ENCODE measurements at regions not wholly inside any gene's neighbourhood (a gene's known extent, or its start where the extent isn't known, plus 50 kb on each side); places are given as distances from the start of the nearest gene placed in this dataset. TPM values are rescaled to one million over a fixed set of nuclear protein-coding genes. Genes with fewer than 3 reads are reported as not detected.

- Histone ChIP-seq H2BK120ac (ENCODE audit: low read depth, low read length) (no peak overlapping the region), H3K27me3 (ENCODE audit: control insufficient read depth, insufficient read depth, low read length) (no peaks in the 10 kb centered on the region), H3K14ac (replicated peaks; ENCODE audit: low read depth, low read length) (no peak overlapping the region), H2BK20ac (ENCODE audit: low read depth, low read length) (no peak overlapping the region), H3K9ac (ENCODE audit: low read depth, low read length) (no peak overlapping the region), H3K9me3 (ENCODE audit: control insufficient read depth, insufficient read depth, low read length) (peaks cover 4% of the 10 kb centered on the region; the same call in 1 of the 2 replicates), H3K4me2 (ENCODE audit: low read depth, low read length) (no peak overlapping the region), H3K4me1 (ENCODE audit: control insufficient read depth, insufficient read depth, low read length) (no peaks in the 10 kb centered on the region), H3K79me1 (ENCODE audit: low read depth in 1 of 2, low read length in 2 of 2) (no peaks in the 10 kb centered on the region), H4K91ac (ENCODE audit: insufficient read depth, low read depth, low read length) (no peak overlapping the region), H3K18ac (ENCODE audit: low read depth, low read length) (no peak overlapping the region), H3K4me3 (ENCODE audit: insufficient read depth, low read depth, low read length) (no peak overlapping the region), H2BK5ac (ENCODE audit: low read depth, low read length, poor library complexity, severe bottlenecking) (no peak overlapping the region), H3K27ac (ENCODE audit: insufficient read depth, low read length) (no peak overlapping the region), H2AFZ (replicated peaks; ENCODE audit: low read length, poor library complexity) (no peak overlapping the region), H2AK9ac (replicated peaks; ENCODE audit: low read depth, low read length, poor library complexity) (no peak overlapping the region), H4K8ac (ENCODE audit: low read depth in 2 of 2, low read length in 2 of 2) (no peak overlapping the region), H3K23ac (ENCODE audit: low read depth, low read length) (no peak overlapping the region), H2AK5ac (ENCODE audit: low read depth, low read length) (no peak overlapping the region), H2BK15ac (ENCODE audit: low read depth, low read length) (no peak overlapping the region), H3K36me3 (ENCODE audit: control insufficient read depth, insufficient read depth, low read length) (no peaks in the 10 kb centered on the region), H3K4ac (ENCODE audit: low read depth, low read length) (no peak overlapping the region), H4K5ac (ENCODE audit: low read depth, low read length) (no peak overlapping the region), H3K9me1 (ENCODE audit: insufficient read depth, low read length) (no peaks in the 10 kb centered on the region), H4K20me1 (ENCODE audit: insufficient read depth, low read length) (no peaks in the 10 kb centered on the region), H3K56ac (ENCODE audit: extremely low read depth, insufficient read depth, low read length) (no peak overlapping the region)
- ATAC-seq (ENCODE audit: low read depth) (no peak), DNase-seq (no peak)
- dilution Hi-C loops (cut with HindIII; ENCODE audit: low sequenced_read_pairs, unreplicated experiment), result no loop called here
- POLR2A ChIA-PET (ENCODE audit: unreplicated experiment), result no interaction called here
- TF ChIP-seq MXI1 (IDR thresholded peaks at IDR 0.05; ENCODE audit: borderline replicate concordance, low read depth, low read length) (no peak), NFE2L2 (IDR thresholded peaks at IDR 0.05; ENCODE audit: low read depth, low read length) (no peak), POLR2A (IDR thresholded peaks at IDR 0.05; ENCODE audit: low read depth, low read length) (no peak), SMC3 (IDR thresholded peaks at IDR 0.05; ENCODE audit: low read depth, low read length) (no peak), MAZ (IDR thresholded peaks at IDR 0.05; ENCODE audit: borderline replicate concordance, low read depth, low read length) (no peak)
- TF ChIP-seq, protein P1, sequence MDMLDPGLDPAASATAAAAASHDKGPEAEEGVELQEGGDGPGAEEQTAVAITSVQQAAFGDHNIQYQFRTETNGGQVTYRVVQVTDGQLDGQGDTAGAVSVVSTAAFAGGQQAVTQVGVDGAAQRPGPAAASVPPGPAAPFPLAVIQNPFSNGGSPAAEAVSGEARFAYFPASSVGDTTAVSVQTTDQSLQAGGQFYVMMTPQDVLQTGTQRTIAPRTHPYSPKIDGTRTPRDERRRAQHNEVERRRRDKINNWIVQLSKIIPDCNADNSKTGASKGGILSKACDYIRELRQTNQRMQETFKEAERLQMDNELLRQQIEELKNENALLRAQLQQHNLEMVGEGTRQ (IDR thresholded peaks at IDR 0.05; ENCODE audit: low read depth, low read length), result no peak
- in situ Hi-C loops (cut with MboI; ENCODE audit: low sequenced_read_pairs), result no loop called here
- CTCF ChIA-PET, result no interaction called here
- no TSS peak for BruUV-seq (replicated peaks)
- intact Hi-C loops (cut with micrococcal nuclease), result no loop called here
Measured at GRCh38 chr16:20129375-20129774, 55.7 kb upstream of the GPR139 start.

Small RNAs in the stretch of these regions (microRNA-seq; reads per million reads assigned to microRNA genes)
- not detected for gene SNRPEP3 (ENCODE audit: insufficient read depth, insufficient read length)

Small RNAs in the stretch of these regions (small RNA-seq; reads per million reads assigned to genes)
- gene SNRPEP3, result 0 reads per million in 5 experiments

All from IMR-90 (cell line).